K562 (cell line): ENCODE measurements at regions not wholly inside any gene's neighbourhood (a gene's known extent, or its start where the extent isn't known, plus 50 kb on each side); places are given as distances from the start of the nearest gene placed in this dataset.

Experiments
- ATAC-seq: fragments of 200-7000 bp; cut with Tn5 transposase; 3 replicates; pipeline ENCODE4 v1.9.1; 2020; ENCODE audit warnings: moderate library complexity
- BruUV-seq: library from RNA; stranded (reverse); fragments of 400-500 nt; replicated peaks from 2 replicates; lab custom pipeline; 2021; lab: Mats Ljungman, UMichigan
- CTCF ChIA-PET: fragments of 300-600 bp; formaldehyde crosslinking; extraction: SDS; loops from one replicate; lab custom pipeline; 2021; ENCODE audit warnings: low intra/inter-chr PET ratio; lab: Yijun Ruan, JAX
- POLR2A ChIA-PET: fragments of 300-600, 350-650 bp; sonication (Branson Sonifier 250); formaldehyde crosslinking; extraction: SDS; loops from one replicate; lab custom pipeline; 2021; ENCODE audit warnings: antibody characterized with exemption, inconsistent platforms; lab: Yijun Ruan, JAX
- DNase-seq, 4 experiments: peaks; one replicate each; pipeline versions ENCODE4 v3.0.0 to v3.0.0-alpha.2; 2011 to 2018; ENCODE audit warnings: low spot score in 3 of 4, mixed read lengths in 3 of 4; ENCODE audit errors: extremely low read depth in 1 of 4
- FAIRE-seq: peaks from 2 replicates; lab custom pipeline; 2011; peaks lifted over from hg19 to GRCh38; lab: Jason Lieb, UNC
- H2AFZ ChIP-seq: 2 replicates; pipeline ENCODE4 v1.6.0; 2011; ENCODE audit warnings: low read depth, low read length, control low read depth, inconsistent platforms
- H3K27ac ChIP-seq: fragments of 200-600 bp; 3 replicates; pipeline ENCODE4 v1.8.0; 2011; ENCODE audit warnings: low read depth, mild to moderate bottlenecking, control low read depth, inconsistent platforms, low read length, moderate library complexity, mixed read lengths; ENCODE audit errors: extremely low read depth
- H3K27me3 ChIP-seq, 2 experiments: fragments of 300-600 bp in 1 of 2; 2 replicates in 1 of 2; 3 replicates in 1 of 2; pipeline versions ENCODE4 v1.6.0 to v1.8.0; 2011; ENCODE audit warnings: inconsistent platforms in 2 of 2, low read length in 2 of 2, mild to moderate bottlenecking in 1 of 2, mixed read lengths in 1 of 2, moderate library complexity in 1 of 2; ENCODE audit not compliant: control insufficient read depth in 2 of 2, insufficient read depth in 2 of 2
- H3K36me3 ChIP-seq: fragments of 300-600 bp; 3 replicates; pipeline ENCODE4 v1.8.0; 2011; ENCODE audit warnings: mild to moderate bottlenecking, low read length, inconsistent platforms; ENCODE audit not compliant: control insufficient read depth, insufficient read depth
- H3K4me1 ChIP-seq, 2 experiments: fragments of 200-600 bp in 1 of 2; replicated peaks in 1 of 2; 2 replicates in 1 of 2; 3 replicates in 1 of 2; pipeline versions ENCODE4 v1.5.1 to v1.8.0; 2011; ENCODE audit warnings: inconsistent platforms in 2 of 2, low read length in 2 of 2, mild to moderate bottlenecking in 1 of 2, mixed read lengths in 1 of 2, moderate library complexity in 1 of 2; ENCODE audit not compliant: control insufficient read depth in 2 of 2, insufficient read depth in 2 of 2
- H3K4me2 ChIP-seq: 2 replicates; pipeline ENCODE4 v1.6.1; 2011; ENCODE audit warnings: low read length, control low read depth, inconsistent platforms, mixed read lengths; ENCODE audit not compliant: insufficient read depth
- H3K4me3 ChIP-seq: fragments of 200-600 bp; sonication (generic), shearing (Covaris generic); 2 replicates; pipeline ENCODE4 v1.5.1; 2016; ENCODE audit warnings: control low read depth, inconsistent platforms
- H3K79me2 ChIP-seq: fragments of 200-600 bp; 3 replicates; pipeline ENCODE4 v1.8.0; 2011; ENCODE audit warnings: low read length, inconsistent platforms; ENCODE audit not compliant: control insufficient read depth, insufficient read depth
- H3K9ac ChIP-seq, 2 experiments: 2 replicates each; pipeline versions ENCODE4 v1.6.0 to v1.6.1; 2011; ENCODE audit warnings: low read depth in 2 of 2, low read length in 2 of 2, control low read depth in 1 of 2, inconsistent platforms in 1 of 2, mild to moderate bottlenecking in 1 of 2, mixed read lengths in 1 of 2; ENCODE audit not compliant: insufficient read depth in 1 of 2
- H3K9me1 ChIP-seq: one replicate; pipeline ENCODE4 v1.6.0; 2011; ENCODE audit warnings: inconsistent platforms, mild to moderate bottlenecking, low read length, moderate library complexity; ENCODE audit not compliant: control insufficient read depth, insufficient read depth
- H3K9me3 ChIP-seq: replicated peaks from 2 replicates; pipeline ENCODE4 v1.5.1; 2011; ENCODE audit warnings: low read depth, low read length, inconsistent platforms; ENCODE audit not compliant: control insufficient read depth, insufficient read depth
- H4K20me1 ChIP-seq: replicated peaks from 2 replicates; pipeline ENCODE4 v1.6.1; 2011; ENCODE audit warnings: low read length, inconsistent platforms, mixed read lengths; ENCODE audit not compliant: control insufficient read depth, insufficient read depth
- CHD2 ChIP-seq: IDR thresholded peaks from 2 replicates; pipeline ENCODE4 v1.6.1; 2011; ENCODE audit warnings: low read depth, low read length
- DPF2 ChIP-seq: fragments of 450-650 bp; IDR thresholded peaks from 2 replicates; pipeline ENCODE4 v1.6.1; 2016
- ELF1 ChIP-seq: fragments of 200-800 bp; sonication (Bioruptor generic); IDR thresholded peaks from 2 replicates; pipeline ENCODE4 v1.6.1; 2016; ENCODE audit warnings: missing genetic modification characterization, missing compliant biosample characterization
- ESRRA ChIP-seq: fragments of 450-650 bp; IDR thresholded peaks from 2 replicates; pipeline ENCODE4 v1.6.1; 2014; ENCODE audit warnings: low read depth, mild to moderate bottlenecking, moderate library complexity, borderline replicate concordance
- GATA2 ChIP-seq: sonication (generic); formaldehyde crosslinking; IDR thresholded peaks from 2 replicates; pipeline ENCODE4 v1.4.0; 2020; ENCODE audit warnings: mild to moderate bottlenecking, missing genetic modification reagents
- HIVEP1 ChIP-seq: fragments of 250-450 bp; sonication (Bioruptor Pico); IDR thresholded peaks from 2 replicates; pipeline ENCODE4 v1.4.0; 2020; ENCODE audit warnings: mild to moderate bottlenecking
- KDM4B ChIP-seq, 2 experiments: fragments of 450-650 bp in 1 of 2; sonication (generic) in 1 of 2; IDR thresholded peaks; 2 replicates each; pipeline ENCODE4 v1.6.1; 2016 to 2017; ENCODE audit warnings: borderline replicate concordance in 2 of 2, antibody characterized with exemption in 1 of 2, low read depth in 1 of 2, mild to moderate bottlenecking in 1 of 2
- KHSRP ChIP-seq: fragments of 450-650 bp; IDR thresholded peaks from 2 replicates; pipeline ENCODE4 v1.6.1; 2017
- LARP7 ChIP-seq: fragments of 450-650 bp; IDR thresholded peaks from 2 replicates; pipeline ENCODE4 v1.6.1; 2016
- PCBP1 ChIP-seq: fragments of 200-400 bp; formaldehyde crosslinking; IDR thresholded peaks from 2 replicates; pipeline ENCODE4 v1.6.1; 2018; ENCODE audit warnings: mild to moderate bottlenecking, low read depth, low read length; ENCODE audit not compliant: poor library complexity, severe bottlenecking
- RBM39 ChIP-seq: fragments of 200-400 bp; formaldehyde crosslinking; optimal IDR thresholded peaks from 2 replicates; pipeline ENCODE3; 2018; ENCODE audit warnings: low read depth, low read length
- TEAD1 ChIP-seq, 2 experiments: fragments of 450-650 bp in 1 of 2; sonication (generic) in 1 of 2; formaldehyde crosslinking; IDR thresholded peaks; 2 replicates each; pipeline versions ENCODE4 v1.4.0 to v1.8.0; 2020 to 2022; ENCODE audit warnings: mild to moderate bottlenecking in 2 of 2, missing genetic modification reagents in 1 of 2
- XRCC3 ChIP-seq: fragments of 450-650 bp; IDR thresholded peaks from 2 replicates; pipeline ENCODE4 v1.6.1; 2017; ENCODE audit warnings: mild to moderate bottlenecking, moderate library complexity
- ZBTB7A ChIP-seq: IDR thresholded peaks from 2 replicates; pipeline ENCODE4 v1.6.1; 2011; ENCODE audit warnings: low read depth, mild to moderate bottlenecking, low read length, moderate library complexity, borderline replicate concordance; ENCODE audit not compliant: control insufficient read depth
- ZNF146 ChIP-seq: IDR thresholded peaks from one replicate; pipeline ENCODE4 v1.6.1; 2018; ENCODE audit warnings: missing compliant biosample characterization; ENCODE audit not compliant: unreplicated experiment
- ZNF436 ChIP-seq: fragments of 250-450, 450-650 bp; sonication (Bioruptor Pico); formaldehyde crosslinking; IDR thresholded peaks from 2 replicates; pipeline ENCODE4 v1.7.0; 2020; ENCODE audit warnings: mild to moderate bottlenecking
- ZNF696 ChIP-seq: fragments of 250-450 bp; sonication (Bioruptor Pico); conservative IDR thresholded peaks from 2 replicates; pipeline ENCODE4 v1.4.0; 2020; ENCODE audit warnings: mild to moderate bottlenecking, moderate library complexity
- ZNF830 ChIP-seq: fragments of 250-450 bp; sonication (Bioruptor Pico); IDR thresholded peaks from 2 replicates; pipeline ENCODE4 v1.5.0; 2021; ENCODE audit warnings: mild to moderate bottlenecking
- WGBS: fragments of 100-300 bp; shearing (Covaris generic); methylation state at CpG from one replicate; pipeline ENCODE4 v1.1.6; 2016; ENCODE audit warnings: low coverage, mixed read lengths; ENCODE audit not compliant: insufficient coverage; ENCODE audit errors: missing lambda C conversion rate; 5-methylcytosine and 5-hydroxymethylcytosine counted together
- in situ Hi-C: fragments of 300-500 bp; cut with MboI; formaldehyde crosslinking; loops from 4 replicates; pipeline ENCODE4 v1.15.0; 2018; ENCODE audit warnings: inconsistent platforms, mixed read lengths
- intact Hi-C: fragments of 100-400 bp; cut with micrococcal nuclease; formaldehyde crosslinking; loops from 2 replicates; pipeline ENCODE4 v1.14.2; 2022
- TF ChIP-seq, protein P1 (sequence below), 2 experiments: fragments of 450-650 bp; IDR thresholded peaks; 2 replicates each; pipeline ENCODE4 v1.6.1; 2018; ENCODE audit warnings: mild to moderate bottlenecking in 2 of 2, low read depth in 1 of 2; ENCODE audit not compliant: partially characterized antibody in 2 of 2

DNA sequence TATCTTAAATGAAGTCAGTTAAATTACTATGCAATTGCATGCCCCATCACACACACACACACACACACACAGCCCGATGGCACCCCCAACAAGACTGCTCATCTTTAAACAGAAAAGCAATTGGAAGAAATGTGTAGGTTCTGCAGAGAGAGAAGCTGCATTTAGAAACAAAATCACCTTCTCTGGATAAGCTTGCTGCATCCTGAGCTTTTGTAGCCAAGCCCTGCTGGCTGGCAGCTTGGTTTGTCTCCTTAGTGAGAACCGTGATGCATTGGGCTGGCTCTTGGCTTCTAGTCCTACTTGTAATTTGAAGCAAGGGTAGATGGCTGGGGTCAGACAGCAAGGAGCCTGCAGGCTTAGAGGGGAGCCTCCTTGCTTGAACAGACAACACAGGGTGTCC is 153.8 kb downstream of the SOX9 start:
- no peak overlapping the region for H3K27ac ChIP-seq
- H3K9me3 ChIP-seq, result no peaks in the 10 kb centered on the region
- H3K27me3 ChIP-seq, result no peaks in the 10 kb centered on the region
- no peak overlapping the region for H3K9ac ChIP-seq
- no peaks in the 10 kb centered on the region for H3K9me1 ChIP-seq
- H3K4me2 ChIP-seq, result no peak overlapping the region
- WGBS, result 0% methylated on average over 2 of the region's 2 CpGs
- CTCF ChIA-PET, result no interaction called here
- FAIRE-seq (no peak), ATAC-seq (no peak), DNase-seq (no peak)
- no peaks in the 10 kb centered on the region for H3K79me2 ChIP-seq
- no peak overlapping the region for H3K4me3 ChIP-seq
- H2AFZ ChIP-seq, result no peak overlapping the region
- no peaks in the 10 kb centered on the region for H4K20me1 ChIP-seq
- POLR2A ChIA-PET, result no interaction called here
- no peaks in the 10 kb centered on the region for H3K4me1 ChIP-seq
- in situ Hi-C loops, result no loop called here
- intact Hi-C loops, result no loop called here
- H3K36me3 ChIP-seq, result no peaks in the 10 kb centered on the region
- BruUV-seq, result no TSS peak
- TF ChIP-seq HIVEP1, result no peak
- no peak for TF ChIP-seq GATA2 (CRISPR knock-in tag)
- TF ChIP-seq ZNF830 (CRISPR knock-in tag), result no peak
- TF ChIP-seq XRCC3, result no peak
- TF ChIP-seq CHD2, result no peak
- no peak for TF ChIP-seq PCBP1
- no peak for TF ChIP-seq RBM39
- TF ChIP-seq ZNF436 (CRISPR knock-in tag), result no peak
- no peak for TF ChIP-seq LARP7
- TF ChIP-seq DPF2, result no peak
- no peak for TF ChIP-seq ZNF696 (CRISPR knock-in tag)
- no peak for TF ChIP-seq KDM4B (IDR thresholded peaks at IDR 0.05; ENCODE audit: borderline replicate concordance in 2 of 2, low read depth in 1 of 2)
- TF ChIP-seq ZNF146 (CRISPR knock-in tag), result no peak
- TF ChIP-seq KHSRP, result no peak
- no peak for TF ChIP-seq ZBTB7A
- no peak for TF ChIP-seq ELF1 (tag)
- TF ChIP-seq, protein P1, sequence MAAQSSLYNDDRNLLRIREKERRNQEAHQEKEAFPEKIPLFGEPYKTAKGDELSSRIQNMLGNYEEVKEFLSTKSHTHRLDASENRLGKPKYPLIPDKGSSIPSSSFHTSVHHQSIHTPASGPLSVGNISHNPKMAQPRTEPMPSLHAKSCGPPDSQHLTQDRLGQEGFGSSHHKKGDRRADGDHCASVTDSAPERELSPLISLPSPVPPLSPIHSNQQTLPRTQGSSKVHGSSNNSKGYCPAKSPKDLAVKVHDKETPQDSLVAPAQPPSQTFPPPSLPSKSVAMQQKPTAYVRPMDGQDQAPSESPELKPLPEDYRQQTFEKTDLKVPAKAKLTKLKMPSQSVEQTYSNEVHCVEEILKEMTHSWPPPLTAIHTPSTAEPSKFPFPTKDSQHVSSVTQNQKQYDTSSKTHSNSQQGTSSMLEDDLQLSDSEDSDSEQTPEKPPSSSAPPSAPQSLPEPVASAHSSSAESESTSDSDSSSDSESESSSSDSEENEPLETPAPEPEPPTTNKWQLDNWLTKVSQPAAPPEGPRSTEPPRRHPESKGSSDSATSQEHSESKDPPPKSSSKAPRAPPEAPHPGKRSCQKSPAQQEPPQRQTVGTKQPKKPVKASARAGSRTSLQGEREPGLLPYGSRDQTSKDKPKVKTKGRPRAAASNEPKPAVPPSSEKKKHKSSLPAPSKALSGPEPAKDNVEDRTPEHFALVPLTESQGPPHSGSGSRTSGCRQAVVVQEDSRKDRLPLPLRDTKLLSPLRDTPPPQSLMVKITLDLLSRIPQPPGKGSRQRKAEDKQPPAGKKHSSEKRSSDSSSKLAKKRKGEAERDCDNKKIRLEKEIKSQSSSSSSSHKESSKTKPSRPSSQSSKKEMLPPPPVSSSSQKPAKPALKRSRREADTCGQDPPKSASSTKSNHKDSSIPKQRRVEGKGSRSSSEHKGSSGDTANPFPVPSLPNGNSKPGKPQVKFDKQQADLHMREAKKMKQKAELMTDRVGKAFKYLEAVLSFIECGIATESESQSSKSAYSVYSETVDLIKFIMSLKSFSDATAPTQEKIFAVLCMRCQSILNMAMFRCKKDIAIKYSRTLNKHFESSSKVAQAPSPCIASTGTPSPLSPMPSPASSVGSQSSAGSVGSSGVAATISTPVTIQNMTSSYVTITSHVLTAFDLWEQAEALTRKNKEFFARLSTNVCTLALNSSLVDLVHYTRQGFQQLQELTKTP (IDR thresholded peaks at IDR 0.05; ENCODE audit: low read depth in 1 of 2, partially characterized antibody in 2 of 2), result no peak
- TF ChIP-seq TEAD1 (CRISPR knock-in tag; IDR thresholded peaks at IDR 0.05), result no peak
- TF ChIP-seq ESRRA, result no peak
